ENCODE measurements at regions not wholly inside any gene's neighbourhood (a gene's known extent, or its start where the extent isn't known, plus 50 kb on each side); places are given as distances from the start of the nearest gene placed in this dataset.

- TF ChIP-seq EZH2 (IDR thresholded peaks at IDR 0.05; ENCODE audit: insufficient read depth, poor library complexity, severe bottlenecking) (no peak), EZH2phosphoT487 (IDR thresholded peaks at IDR 0.05; ENCODE audit: insufficient read depth, low read depth) (no peak)
These were observed 208.6 kb upstream of the RNF32 start for GRCh38 chr7:156432018-156432417.

Data from GM23248 (cell line).